CD4-positive, alpha-beta T cell treated with Interleukin-15 for 4 hours (primary cell): ENCODE measurements at regions not wholly inside any gene's neighbourhood (a gene's known extent, or its start where the extent isn't known, plus 50 kb on each side); places are given as distances from the start of the nearest gene placed in this dataset.
"Not testable (repeated sequence)": the region's sequence is repeated elsewhere in the genome, so short reads cannot be mapped to it uniquely, and the experiment has no call there.

Experiments
- DNase-seq: peaks from one replicate; pipeline ENCODE4 v3.0.0-alpha.2; 2020; ENCODE audit warnings: low spot score

- peak; percentile 62 for DNase-seq
These were observed 74.0 kb upstream of the CUX1 start for GRCh38 chr7:101743241-101743994.

GRCh38 chr7:101743995-101744360 is 73.4 kb upstream of the CUX1 start:
- DNase-seq, result no peak

GRCh38 chr7:101744588-101744987 is 72.8 kb upstream of the CUX1 start:
- no peak for DNase-seq

GRCh38 chr7:101746314-101746713 is 71.1 kb upstream of the CUX1 start:
- DNase-seq, result no peak

- DNase-seq, result no peak
These were observed 70.2 kb upstream of the CUX1 start for GRCh38 chr7:101747053-101747878.

GRCh38 chr7:101747879-101748345 is 69.5 kb upstream of the CUX1 start:
- no peak for DNase-seq

GRCh38 chr7:101749891-101750290 is 67.5 kb upstream of the CUX1 start:
- DNase-seq, result no peak

- no peak for DNase-seq
These were observed 64.1 kb upstream of the CUX1 start for GRCh38 chr7:101753316-101753715.

GRCh38 chr7:101754424-101755159 is 62.8 kb upstream of the CUX1 start:
- DNase-seq, result no peak

GRCh38 chr7:101757879-101758278 is 59.5 kb upstream of the CUX1 start:
- DNase-seq, result no peak

- DNase-seq, result not testable (repeated sequence)
These were observed 58.9 kb upstream of the CUX1 start for GRCh38 chr7:101758519-101758918.

GRCh38 chr7:101764221-101764620 is 53.2 kb upstream of the CUX1 start:
- no peak for DNase-seq

- no peak for DNase-seq
These were observed 49.9 kb upstream of the CUX1 start for GRCh38 chr7:101767544-101767943.
